Esophagus muscularis mucosa (tissue), 4 donors: ENCODE measurements at regions not wholly inside any gene's neighbourhood (a gene's known extent, or its start where the extent isn't known, plus 50 kb on each side); places are given as distances from the start of the nearest gene placed in this dataset.

Experiments
- DNase-seq: peaks from one replicate; pipeline ENCODE4 v3.0.0-alpha.2; 2017; ENCODE audit errors: extremely low spot score
- H3K27ac ChIP-seq, 4 donors: fragments of 200-600 bp; sonication (generic); replicated peaks in 1 of 4; 1 replicate in 3 of 4; 2 replicates in 1 of 4; pipeline ENCODE4 v1.5.1; 2016 to 2019; ENCODE audit warnings: mild to moderate bottlenecking in 1 of 4
- H3K27me3 ChIP-seq, 4 donors: fragments of 200-600 bp; sonication (generic); one replicate each; pipeline versions ENCODE4 v1.5.1 to v1.6.0; 2016 to 2019
- H3K36me3 ChIP-seq, 4 donors: fragments of 200-600 bp; sonication (generic); one replicate each; pipeline ENCODE4 v1.5.1; 2016 to 2019
- H3K4me1 ChIP-seq, 4 donors: fragments of 200-600 bp; sonication (generic); one replicate each; pipeline ENCODE4 v1.5.1; 2016 to 2019
- H3K4me3 ChIP-seq, 4 donors: fragments of 200-600 bp; sonication (generic); 1 replicate in 2 of 4; 2 replicates in 2 of 4; pipeline ENCODE4 v1.5.1; 2016 to 2019; ENCODE audit warnings: mild to moderate bottlenecking in 4 of 4, moderate library complexity in 1 of 4
- H3K9me3 ChIP-seq, 4 donors: fragments of 200-600 bp; sonication (generic); 1 replicate in 3 of 4; 2 replicates in 1 of 4; pipeline ENCODE4 v1.5.1; 2016 to 2019
- EP300 ChIP-seq: sonication (generic); formaldehyde crosslinking; IDR thresholded peaks from one replicate; pipeline ENCODE4 v1.6.1; 2017; ENCODE audit warnings: antibody characterized with exemption
- POLR2A ChIP-seq: fragments of 450-650 bp; IDR thresholded peaks from one replicate; pipeline ENCODE4 v1.6.1; 2017; ENCODE audit warnings: antibody characterized with exemption, moderate library complexity, mild to moderate bottlenecking, low read depth
- POLR2AphosphoS5 ChIP-seq, 2 donors: sonication (generic); formaldehyde crosslinking; IDR thresholded peaks; one replicate each; pipeline ENCODE4 v1.6.1; 2017; ENCODE audit warnings: antibody characterized with exemption in 2 of 2
- WGBS: methylation state at CpG from one replicate; pipeline ENCODE4 v1.1.5; 2018; 5-methylcytosine and 5-hydroxymethylcytosine counted together
- intact Hi-C: fragments of 100-400 bp; cut with DNase I; formaldehyde crosslinking; loops from one replicate; pipeline ENCODE4 v1.15.1; 2023
- TF ChIP-seq, protein P1 (sequence below), 3 experiments: fragments of 200-600 bp in 2 of 3; fragments of 450-650 bp in 1 of 3; sonication (generic) in 2 of 3; IDR thresholded peaks; one replicate each; pipeline ENCODE4 v1.5.1; 2017 to 2019; ENCODE audit warnings: antibody characterized with exemption in 3 of 3, mild to moderate bottlenecking in 2 of 3, moderate library complexity in 1 of 3

DNA sequence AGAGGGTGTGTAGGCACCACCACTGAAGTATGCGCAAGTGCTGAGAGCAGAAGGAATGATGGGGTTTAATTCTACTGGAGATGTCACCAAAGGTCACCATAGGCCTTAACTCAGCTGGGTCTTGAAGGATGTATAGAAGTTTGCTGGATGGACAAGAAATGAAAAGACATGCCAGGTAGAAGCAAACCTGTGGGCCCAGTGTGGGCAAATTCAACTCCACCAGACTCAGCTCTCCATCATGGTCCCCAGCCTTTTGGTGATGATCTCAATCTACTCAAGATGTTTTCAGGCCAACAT is 124.5 kb downstream of the SNX5 start:
- Histone ChIP-seq H3K4me1 (peaks cover 14 to 46% (median 40%) of the 10 kb centered on the region in 4 donors), H3K9me3 (no peaks in the 10 kb centered on the region), H3K27me3 (no peaks in the 10 kb centered on the region), H3K36me3 (no peaks in the 10 kb centered on the region), H3K27ac (peak overlapping the region; percentile 81 to 88 (median 86)), H3K4me3 (no peak overlapping the region)
- whole genome bisulfite sequencing: 100% methylated on average over 1 of the region's 1 CpG
- intact Hi-C loops: no loop called here
- TF ChIP-seq POLR2AphosphoS5 (IDR thresholded peaks at IDR 0.05) (no peak), EP300 (no peak), POLR2A (no peak)
- TF ChIP-seq, protein P1, sequence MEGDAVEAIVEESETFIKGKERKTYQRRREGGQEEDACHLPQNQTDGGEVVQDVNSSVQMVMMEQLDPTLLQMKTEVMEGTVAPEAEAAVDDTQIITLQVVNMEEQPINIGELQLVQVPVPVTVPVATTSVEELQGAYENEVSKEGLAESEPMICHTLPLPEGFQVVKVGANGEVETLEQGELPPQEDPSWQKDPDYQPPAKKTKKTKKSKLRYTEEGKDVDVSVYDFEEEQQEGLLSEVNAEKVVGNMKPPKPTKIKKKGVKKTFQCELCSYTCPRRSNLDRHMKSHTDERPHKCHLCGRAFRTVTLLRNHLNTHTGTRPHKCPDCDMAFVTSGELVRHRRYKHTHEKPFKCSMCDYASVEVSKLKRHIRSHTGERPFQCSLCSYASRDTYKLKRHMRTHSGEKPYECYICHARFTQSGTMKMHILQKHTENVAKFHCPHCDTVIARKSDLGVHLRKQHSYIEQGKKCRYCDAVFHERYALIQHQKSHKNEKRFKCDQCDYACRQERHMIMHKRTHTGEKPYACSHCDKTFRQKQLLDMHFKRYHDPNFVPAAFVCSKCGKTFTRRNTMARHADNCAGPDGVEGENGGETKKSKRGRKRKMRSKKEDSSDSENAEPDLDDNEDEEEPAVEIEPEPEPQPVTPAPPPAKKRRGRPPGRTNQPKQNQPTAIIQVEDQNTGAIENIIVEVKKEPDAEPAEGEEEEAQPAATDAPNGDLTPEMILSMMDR (IDR thresholded peaks at IDR 0.05): no peak
- no peak for DNase-seq

- H3K36me3 ChIP-seq: no peaks in the 10 kb centered on the region
- H3K27me3 ChIP-seq: no peaks in the 10 kb centered on the region
- WGBS: 45% methylated on average over 13 of the region's 14 CpGs
- H3K4me1 ChIP-seq: peaks cover 14 to 46% (median 40%) of the 10 kb centered on the region in 4 donors
- intact Hi-C loops: loop anchor here (2.0 kb wide), 1 partner anchor 31 kb away; no protein-coding TSS in a partner anchor
- TF ChIP-seq POLR2AphosphoS5 (IDR thresholded peaks at IDR 0.05): peak; percentile 75 to 80
- TF ChIP-seq, protein P1 (IDR thresholded peaks at IDR 0.05): no peak
- no peak for TF ChIP-seq EP300
- peak overlapping the region; percentile 81 to 88 (median 86) for H3K27ac ChIP-seq
- H3K4me3 ChIP-seq: no peak overlapping the region
- H3K9me3 ChIP-seq: no peaks in the 10 kb centered on the region
- no peak for DNase-seq
These were observed 125.1 kb downstream of the SNX5 start for GRCh38 chr20:17843246-17844132.

DNA sequence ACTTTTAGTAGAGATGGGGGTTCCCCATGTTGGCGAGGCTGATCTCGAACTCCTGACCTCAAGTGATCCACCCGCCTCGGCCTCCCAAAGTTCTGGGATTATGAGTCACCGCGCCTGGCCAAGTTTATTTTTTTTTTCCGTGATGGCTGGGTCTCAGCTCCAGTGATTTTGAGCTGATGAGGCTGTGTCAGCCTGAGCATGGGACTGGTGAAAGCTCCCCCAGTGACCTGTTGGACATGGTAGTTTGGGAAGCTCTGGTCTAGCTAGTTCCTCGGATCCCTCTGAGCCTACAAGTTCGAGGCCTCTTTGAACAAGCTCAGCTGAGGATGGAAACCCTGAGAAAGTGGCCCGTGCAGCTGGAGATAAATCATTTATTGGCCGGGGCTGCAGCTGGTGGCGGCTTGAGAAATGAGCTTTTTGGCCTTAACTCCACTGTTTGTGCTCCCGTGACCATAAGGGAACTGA is 126.8 kb downstream of the SNX5 start:
- H3K27me3 ChIP-seq: no peaks in the 10 kb centered on the region
- no peaks in the 10 kb centered on the region for H3K9me3 ChIP-seq
- peaks cover 21 to 53% (median 43%) of the 10 kb centered on the region in 4 donors for H3K4me1 ChIP-seq
- intact Hi-C loops: loop anchor here (2.0 kb wide), 1 partner anchor 33 kb away; no protein-coding TSS in a partner anchor
- whole genome bisulfite sequencing: 41% methylated on average over 13 of the region's 13 CpGs
- no peaks in the 10 kb centered on the region for H3K36me3 ChIP-seq
- peak overlapping the region; percentile 81 to 88 (median 86) for H3K27ac ChIP-seq
- no peak overlapping the region for H3K4me3 ChIP-seq
- TF ChIP-seq, protein P1 (IDR thresholded peaks at IDR 0.05): no peak
- TF ChIP-seq POLR2AphosphoS5 (IDR thresholded peaks at IDR 0.05): peak in 1 of 2 donors; percentile 61
- TF ChIP-seq POLR2A: no peak
- DNase-seq: no peak

- no peaks in the 10 kb centered on the region for H3K27me3 ChIP-seq
- intact Hi-C loops: no loop called here
- H3K4me1 ChIP-seq: peaks cover 30 to 55% (median 52%) of the 10 kb centered on the region in 4 donors
- no peak overlapping the region for H3K27ac ChIP-seq
- H3K36me3 ChIP-seq: no peaks in the 10 kb centered on the region
- TF ChIP-seq POLR2A: no peak
- no peak for TF ChIP-seq EP300
- no peak for TF ChIP-seq POLR2AphosphoS5 (IDR thresholded peaks at IDR 0.05)
- H3K9me3 ChIP-seq: no peaks in the 10 kb centered on the region
- DNase-seq: no peak
- WGBS: 93% methylated on average over 5 of the region's 5 CpGs
- no peak overlapping the region for H3K4me3 ChIP-seq
These were observed 128.2 kb downstream of the SNX5 start for GRCh38 chr20:17840423-17840822.

DNA sequence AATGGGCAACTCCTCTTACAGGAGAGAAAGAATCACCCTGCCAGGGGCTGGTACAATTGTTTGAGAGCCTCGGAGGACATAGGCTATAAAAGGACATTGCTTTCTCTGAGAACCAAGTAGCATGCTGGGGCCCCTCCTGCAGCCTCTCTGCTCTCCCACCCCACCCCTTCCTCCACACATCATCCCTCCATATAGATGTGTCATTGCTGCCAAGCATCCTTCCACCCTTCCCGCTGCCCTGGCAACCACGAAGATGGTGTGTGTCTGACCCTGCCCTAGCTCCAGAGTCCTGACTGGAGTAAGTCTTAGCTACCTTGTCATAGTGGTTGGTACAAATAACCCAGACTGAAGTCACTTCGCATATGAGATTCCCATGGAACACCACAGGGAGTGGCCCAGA is 129.7 kb downstream of the SNX5 start:
- H3K36me3 ChIP-seq: no peaks in the 10 kb centered on the region
- intact Hi-C loops: no loop called here
- H3K4me3 ChIP-seq: no peak overlapping the region
- peaks cover 37 to 60% (median 54%) of the 10 kb centered on the region in 4 donors for H3K4me1 ChIP-seq
- 98% methylated on average over 4 of the region's 4 CpGs for WGBS
- no peak overlapping the region for H3K27ac ChIP-seq
- no peak for DNase-seq
- TF ChIP-seq POLR2A (no peak), POLR2AphosphoS5 (IDR thresholded peaks at IDR 0.05) (no peak)
- no peaks in the 10 kb centered on the region for H3K9me3 ChIP-seq
- H3K27me3 ChIP-seq: no peaks in the 10 kb centered on the region
